Limb (tissue), 2 donors: ENCODE measurements at regions not wholly inside any gene's neighbourhood (a gene's known extent, or its start where the extent isn't known, plus 50 kb on each side); places are given as distances from the start of the nearest gene placed in this dataset.

Experiments used
- DNase-seq, 2 donors: peaks; one replicate each; pipeline ENCODE4 v3.0.0-alpha.2; 2016; ENCODE audit errors: extremely low spot score in 2 of 2

- no peak for DNase-seq
Observed at GRCh38 chr15:48040166-48040817, 80.5 kb upstream of the SLC24A5 start.

- no peak for DNase-seq
Observed at GRCh38 chr15:48041454-48041853, 79.3 kb upstream of the SLC24A5 start.

- no peak for DNase-seq
Observed at GRCh38 chr15:48046813-48047438, 73.9 kb upstream of the SLC24A5 start.

- no peak for DNase-seq
Observed at GRCh38 chr15:48049736-48050135, 71.1 kb upstream of the SLC24A5 start.

GRCh38 chr15:48052946-48053345, 67.8 kb upstream of the SLC24A5 start:
- no peak for DNase-seq

- DNase-seq, result no peak
Observed at GRCh38 chr15:48058371-48058770, 62.4 kb upstream of the SLC24A5 start.

GRCh38 chr15:48059791-48060190, 61.0 kb upstream of the SLC24A5 start:
- DNase-seq, result no peak

GRCh38 chr15:48060396-48060795, 60.4 kb upstream of the SLC24A5 start:
- no peak for DNase-seq

GRCh38 chr15:48061605-48062004, 59.2 kb upstream of the SLC24A5 start:
- DNase-seq, result no peak

GRCh38 chr15:48062148-48062872, 58.5 kb upstream of the SLC24A5 start:
- no peak for DNase-seq

GRCh38 chr15:48063411-48063985, 57.3 kb upstream of the SLC24A5 start:
- DNase-seq, result no peak

- DNase-seq, result no peak
Observed at GRCh38 chr15:48064421-48064820, 56.4 kb upstream of the SLC24A5 start.

GRCh38 chr15:48066456-48066855, 54.3 kb upstream of the SLC24A5 start:
- no peak for DNase-seq
